ENCODE measurements at regions not wholly inside any gene's neighbourhood (a gene's known extent, or its start where the extent isn't known, plus 50 kb on each side); places are given as distances from the start of the nearest gene placed in this dataset.

GRCh38 chr5:116672203-116672602 is 97.6 kb upstream of the SEMA6A start:
- TF ChIP-seq CTCF (IDR thresholded peaks at IDR 0.05 in 8 of 11, conservative IDR thresholded peaks at IDR 0.05 in 3 of 11) (no peak), POLR2A (IDR thresholded peaks at IDR 0.05) (no peak), POLR2AphosphoS5 (IDR thresholded peaks at IDR 0.05) (no peak)

Measured in spleen (tissue), 7 donors.